HepG2 (cell line): ENCODE measurements at regions not wholly inside any gene's neighbourhood (a gene's known extent, or its start where the extent isn't known, plus 50 kb on each side); places are given as distances from the start of the nearest gene placed in this dataset.

Source experiments
- ATAC-seq: fragments of 200-7000 bp; cut with Tn5 transposase; 3 replicates; pipeline ENCODE4 v1.9.1; 2020; ENCODE audit warnings: mild to moderate bottlenecking, moderate library complexity
- BruUV-seq: library from RNA; stranded (reverse); fragments of 400-500 nt; replicated peaks from 2 replicates; lab custom pipeline; 2021; lab: Mats Ljungman, UMichigan
- CTCF ChIA-PET: fragments of 300-600 bp; formaldehyde crosslinking; extraction: SDS; loops from one replicate; lab custom pipeline; 2021; ENCODE audit warnings: low total read pairs, inconsistent platforms, low intra/inter-chr PET ratio; lab: Yijun Ruan, JAX
- POLR2A ChIA-PET: fragments of 350-600 bp; sonication (Branson Sonifier 250); formaldehyde crosslinking; loops from one replicate; lab custom pipeline; 2020; ENCODE audit warnings: antibody characterized with exemption, inconsistent platforms; lab: Yijun Ruan, JAX
- DNase-seq: peaks from one replicate; pipeline ENCODE4 v3.0.0-alpha.2; 2015; ENCODE audit warnings: low spot score
- FAIRE-seq: peaks from 3 replicates; lab custom pipeline; 2011; peaks lifted over from hg19 to GRCh38; lab: Jason Lieb, UNC
- H2AFZ ChIP-seq: one replicate; pipeline ENCODE4 v1.6.1; 2011; ENCODE audit warnings: low read length, inconsistent platforms
- H3K27ac ChIP-seq: fragments of 300-600 bp; 3 replicates; pipeline ENCODE4 v1.8.0; 2011; ENCODE audit warnings: mixed run types, mild to moderate bottlenecking, mixed read lengths, low read length, inconsistent platforms; ENCODE audit not compliant: insufficient read depth; ENCODE audit errors: extremely low read length
- H3K27me3 ChIP-seq, 2 experiments: fragments of 200-600 bp in 1 of 2; 2 replicates in 1 of 2; 3 replicates in 1 of 2; pipeline versions ENCODE4 v1.6.0 to v1.8.0; 2011; ENCODE audit warnings: low read length in 2 of 2, mild to moderate bottlenecking in 2 of 2, moderate library complexity in 2 of 2, inconsistent platforms in 1 of 2; ENCODE audit not compliant: insufficient read depth in 2 of 2, control insufficient read depth in 1 of 2
- H3K36me3 ChIP-seq, 2 experiments: fragments of 200-600 bp in 1 of 2; replicated peaks in 1 of 2; 2 replicates in 1 of 2; 3 replicates in 1 of 2; pipeline versions ENCODE4 v1.5.1 to v1.8.0; 2011; ENCODE audit warnings: low read length in 2 of 2, inconsistent platforms in 1 of 2; ENCODE audit not compliant: insufficient read depth in 2 of 2, control insufficient read depth in 1 of 2
- H3K4me1 ChIP-seq: 2 replicates; pipeline ENCODE4 v1.5.1; 2012; ENCODE audit warnings: low read length, inconsistent platforms; ENCODE audit not compliant: insufficient read depth
- H3K4me2 ChIP-seq: 2 replicates; pipeline ENCODE4 v1.6.0; 2011; ENCODE audit warnings: low read depth, low read length, inconsistent platforms
- H3K4me3 ChIP-seq, 3 experiments: fragments of 200-600 bp in 1 of 3; sonication (generic), shearing (Covaris generic) in 1 of 3; replicated peaks in 1 of 3; 2 replicates each; pipeline ENCODE4 v1.5.1; 2011 to 2016; ENCODE audit warnings: low read length in 3 of 3, inconsistent platforms in 2 of 3, low read depth in 2 of 3, mild to moderate bottlenecking in 2 of 3, control low read depth in 1 of 3, mixed read lengths in 1 of 3; ENCODE audit not compliant: insufficient read depth in 1 of 3
- H3K79me2 ChIP-seq: one replicate; pipeline ENCODE4 v1.6.1; 2011; ENCODE audit warnings: low read length, inconsistent platforms; ENCODE audit not compliant: insufficient read depth
- H3K9ac ChIP-seq: 2 replicates; pipeline ENCODE4 v1.6.0; 2011; ENCODE audit warnings: mild to moderate bottlenecking, low read depth, low read length, inconsistent platforms; ENCODE audit not compliant: insufficient read depth
- H3K9me3 ChIP-seq: 2 replicates; pipeline ENCODE4 v1.5.1; 2012; ENCODE audit warnings: mild to moderate bottlenecking, low read length
- H4K20me1 ChIP-seq: 2 replicates; pipeline ENCODE4 v1.6.0; 2011; ENCODE audit warnings: inconsistent platforms, mild to moderate bottlenecking, low read length, moderate library complexity; ENCODE audit not compliant: insufficient read depth
- CTCF ChIP-seq: sonication (generic); formaldehyde crosslinking; IDR thresholded peaks from 2 replicates; pipeline ENCODE4 v1.5.0; 2020; ENCODE audit warnings: mild to moderate bottlenecking, missing genetic modification reagents, moderate library complexity
- HMGA1 ChIP-seq: sonication (generic); formaldehyde crosslinking; conservative IDR thresholded peaks from 2 replicates; pipeline ENCODE4 v1.4.0; 2020; ENCODE audit warnings: missing genetic modification reagents
- SSRP1 ChIP-seq: IDR thresholded peaks from 2 replicates; pipeline ENCODE4 v1.6.1; 2016; ENCODE audit warnings: control low read depth
- ZNF101 ChIP-seq: sonication (generic); formaldehyde crosslinking; IDR thresholded peaks from 2 replicates; pipeline ENCODE4 v1.4.0; 2020; ENCODE audit warnings: mild to moderate bottlenecking, low read depth, missing genetic modification reagents, borderline replicate concordance
- ZNF652 ChIP-seq: IDR thresholded peaks from 2 replicates; pipeline ENCODE4 v1.6.1; 2016; ENCODE audit warnings: low read depth, borderline replicate concordance
- WGBS: methylation state at CpG from one replicate; pipeline ENCODE4 v1.1.6; 2017; ENCODE audit warnings: low lambda C conversion rate; 5-methylcytosine and 5-hydroxymethylcytosine counted together
- in situ Hi-C: cut with HindIII; loops from 2 replicates; pipeline ENCODE4 v1.10.0; 2017; ENCODE audit warnings: low pct_unique_long_range_greater_than_20kb; ENCODE audit not compliant: extremely low pct_ligation_motif_present
- intact Hi-C: fragments of 100-400 bp; cut with micrococcal nuclease; formaldehyde crosslinking; loops from one replicate; pipeline ENCODE4 v1.10.0; 2022; ENCODE audit not compliant: unreplicated experiment
- TF ChIP-seq, protein P1 (sequence below): sonication (generic); formaldehyde crosslinking; IDR thresholded peaks from 2 replicates; pipeline ENCODE4 v1.5.1; 2020; ENCODE audit warnings: mild to moderate bottlenecking, missing genetic modification reagents, moderate library complexity

- POLR2A ChIA-PET = no interaction called here
- BruUV-seq = no TSS peak
Observed at GRCh38 chr4:15341733-15342300, 86.0 kb upstream of the C1QTNF7 start.

More at GRCh38 chr4:15341733-15342300, 86.0 kb upstream of the C1QTNF7 start:
- Histone ChIP-seq H3K4me2 (peak overlapping the region; percentile 4; the same call in 1 of the 2 replicates), H3K27ac (no peak overlapping the region), H2AFZ (no peak overlapping the region), H3K27me3 (peaks cover 0 to 3% of the 10 kb centered on the region in 2 experiments; a peak in 3 of 5 replicates), H3K4me3 (no peak overlapping the region), H3K9ac (no peak overlapping the region), H3K4me1 (peaks cover 9% of the 10 kb centered on the region; the same call in 1 of the 2 replicates), H4K20me1 (no peaks in the 10 kb centered on the region), H3K36me3 (no peaks in the 10 kb centered on the region), H3K9me3 (no peaks in the 10 kb centered on the region), H3K79me2 (no peaks in the 10 kb centered on the region)
- FAIRE-seq = no peak
- TF ChIP-seq SSRP1 (no peak), CTCF (CRISPR knock-in tag) (no peak), ZNF101 (CRISPR knock-in tag) (no peak), HMGA1 (CRISPR knock-in tag) (no peak), ZNF652 (CRISPR knock-in tag) (peak; percentile 49; the same call in 1 of the 2 replicates)
- TF ChIP-seq, protein P1, sequence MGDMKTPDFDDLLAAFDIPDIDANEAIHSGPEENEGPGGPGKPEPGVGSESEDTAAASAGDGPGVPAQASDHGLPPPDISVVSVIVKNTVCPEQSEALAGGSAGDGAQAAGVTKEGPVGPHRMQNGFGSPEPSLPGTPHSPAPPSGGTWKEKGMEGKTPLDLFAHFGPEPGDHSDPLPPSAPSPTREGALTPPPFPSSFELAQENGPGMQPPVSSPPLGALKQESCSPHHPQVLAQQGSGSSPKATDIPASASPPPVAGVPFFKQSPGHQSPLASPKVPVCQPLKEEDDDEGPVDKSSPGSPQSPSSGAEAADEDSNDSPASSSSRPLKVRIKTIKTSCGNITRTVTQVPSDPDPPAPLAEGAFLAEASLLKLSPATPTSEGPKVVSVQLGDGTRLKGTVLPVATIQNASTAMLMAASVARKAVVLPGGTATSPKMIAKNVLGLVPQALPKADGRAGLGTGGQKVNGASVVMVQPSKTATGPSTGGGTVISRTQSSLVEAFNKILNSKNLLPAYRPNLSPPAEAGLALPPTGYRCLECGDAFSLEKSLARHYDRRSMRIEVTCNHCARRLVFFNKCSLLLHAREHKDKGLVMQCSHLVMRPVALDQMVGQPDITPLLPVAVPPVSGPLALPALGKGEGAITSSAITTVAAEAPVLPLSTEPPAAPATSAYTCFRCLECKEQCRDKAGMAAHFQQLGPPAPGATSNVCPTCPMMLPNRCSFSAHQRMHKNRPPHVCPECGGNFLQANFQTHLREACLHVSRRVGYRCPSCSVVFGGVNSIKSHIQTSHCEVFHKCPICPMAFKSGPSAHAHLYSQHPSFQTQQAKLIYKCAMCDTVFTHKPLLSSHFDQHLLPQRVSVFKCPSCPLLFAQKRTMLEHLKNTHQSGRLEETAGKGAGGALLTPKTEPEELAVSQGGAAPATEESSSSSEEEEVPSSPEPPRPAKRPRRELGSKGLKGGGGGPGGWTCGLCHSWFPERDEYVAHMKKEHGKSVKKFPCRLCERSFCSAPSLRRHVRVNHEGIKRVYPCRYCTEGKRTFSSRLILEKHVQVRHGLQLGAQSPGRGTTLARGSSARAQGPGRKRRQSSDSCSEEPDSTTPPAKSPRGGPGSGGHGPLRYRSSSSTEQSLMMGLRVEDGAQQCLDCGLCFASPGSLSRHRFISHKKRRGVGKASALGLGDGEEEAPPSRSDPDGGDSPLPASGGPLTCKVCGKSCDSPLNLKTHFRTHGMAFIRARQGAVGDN = 0 out of 2 replicates have a peak, but pooled peaks have one; percentile 10
- ATAC-seq = peak; percentile 41
- intact Hi-C loops = no loop called here
- DNase-seq = no peak
- 41% methylated on average over 20 of the region's 21 CpGs for WGBS
- in situ Hi-C loops = no loop called here
- CTCF ChIA-PET = no interaction called here
